GM18909 (cell line): ENCODE measurements at regions not wholly inside any gene's neighbourhood (a gene's known extent, or its start where the extent isn't known, plus 50 kb on each side); places are given as distances from the start of the nearest gene placed in this dataset.
"Not testable (repeated sequence)": the region's sequence is repeated elsewhere in the genome, so short reads cannot be mapped to it uniquely, and the experiment has no call there.

Source experiments
- ATAC-seq: cut with Tn5 transposase; IDR thresholded peaks from one replicate; pipeline ENCODE4 v1.9.1; 2021; ENCODE audit warnings: mild to moderate bottlenecking; ENCODE audit not compliant: unreplicated experiment, poor library complexity

- no peak for ATAC-seq
Observed at GRCh38 chr22:49699476-49699875, 128.2 kb downstream of the BRD1 start.

GRCh38 chr22:49698616-49699015, 129.1 kb downstream of the BRD1 start:
- ATAC-seq = not testable (repeated sequence)

GRCh38 chr22:49697047-49697446, 130.6 kb downstream of the BRD1 start:
- no peak for ATAC-seq

- ATAC-seq = no peak
Observed at GRCh38 chr22:49694462-49695260, 133.0 kb downstream of the BRD1 start.

- ATAC-seq = no peak
Observed at GRCh38 chr22:49693848-49694247, 133.8 kb downstream of the BRD1 start.

- ATAC-seq = no peak
Observed at GRCh38 chr22:49693416-49693815, 134.3 kb downstream of the BRD1 start.

- no peak for ATAC-seq
Observed at GRCh38 chr22:49692499-49693225, 135.0 kb downstream of the BRD1 start.

GRCh38 chr22:49691256-49691655, 136.4 kb downstream of the BRD1 start:
- no peak for ATAC-seq

- ATAC-seq = no peak
Observed at GRCh38 chr22:49690454-49690853, 137.2 kb downstream of the BRD1 start.

- ATAC-seq = no peak
Observed at GRCh38 chr22:49689858-49690257, 137.8 kb downstream of the BRD1 start.

GRCh38 chr22:49689255-49689770, 138.4 kb downstream of the BRD1 start:
- ATAC-seq = no peak

GRCh38 chr22:49688516-49689254, 139.0 kb downstream of the BRD1 start:
- ATAC-seq = no peak

GRCh38 chr22:49687786-49688515, 139.7 kb downstream of the BRD1 start:
- no peak for ATAC-seq

- ATAC-seq = no peak
Observed at GRCh38 chr22:49687333-49687732, 140.3 kb downstream of the BRD1 start.

GRCh38 chr22:49686495-49687219, 141.0 kb downstream of the BRD1 start:
- ATAC-seq = no peak

GRCh38 chr22:49685686-49686085, 142.0 kb downstream of the BRD1 start:
- no peak for ATAC-seq

GRCh38 chr22:49685116-49685515, 142.6 kb downstream of the BRD1 start:
- no peak for ATAC-seq

- no peak for ATAC-seq
Observed at GRCh38 chr22:49683032-49683431, 144.6 kb downstream of the BRD1 start.

GRCh38 chr22:49680819-49681218, 146.9 kb downstream of the BRD1 start:
- not testable (repeated sequence) for ATAC-seq

GRCh38 chr22:49678842-49679170, 148.9 kb downstream of the BRD1 start:
- no peak for ATAC-seq
